ENCODE measurements at regions not wholly inside any gene's neighbourhood (a gene's known extent, or its start where the extent isn't known, plus 50 kb on each side); places are given as distances from the start of the nearest gene placed in this dataset.
"Not testable (repeated sequence)": the region's sequence is repeated elsewhere in the genome, so short reads cannot be mapped to it uniquely, and the experiment has no call there.

DNA sequence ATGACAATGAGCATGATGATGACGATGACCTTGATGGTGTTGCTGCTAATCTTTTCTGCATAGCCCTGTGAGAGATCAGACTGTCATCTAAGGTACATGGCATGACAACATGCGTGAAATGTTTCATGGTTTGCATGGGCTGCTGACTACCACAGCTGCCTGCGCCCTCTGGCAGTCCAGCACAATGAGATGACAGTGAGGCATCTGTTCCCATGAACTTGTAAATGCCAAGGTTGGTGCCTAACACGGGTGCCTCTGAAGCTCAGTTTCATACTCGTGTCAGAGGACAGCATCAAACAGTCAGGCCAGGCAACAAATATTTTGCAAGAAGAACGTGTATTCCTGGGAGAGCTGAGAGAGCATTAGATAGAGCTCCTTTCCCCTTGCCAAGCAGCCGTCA is 122.0 kb upstream of the PRKCQ start:
- DNase-seq, result peak in 8 of 56 donors; percentile 4 to 40 (median 10)

GRCh38 chr10:6701289-6701688 is 121.2 kb upstream of the PRKCQ start:
- DNase-seq, result no peak

DNA sequence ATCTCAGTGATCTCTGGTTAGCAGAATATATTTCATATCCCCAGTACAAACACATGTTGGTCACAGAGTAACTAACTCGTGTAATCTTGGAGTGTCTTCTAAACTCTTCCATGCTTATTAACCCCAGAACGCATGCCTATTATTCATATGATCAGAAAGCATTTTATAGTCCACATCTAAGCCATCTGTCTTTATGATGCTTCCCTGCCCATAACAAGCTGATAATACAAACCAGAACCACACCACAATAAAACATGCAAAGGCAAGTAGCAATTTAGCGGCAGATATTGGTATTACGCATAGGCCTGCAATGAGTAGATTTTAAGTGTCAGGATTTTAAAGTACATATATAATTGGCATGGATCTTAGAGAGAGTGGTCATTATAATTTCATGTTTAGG is 120.0 kb upstream of the PRKCQ start:
- no peak for DNase-seq

GRCh38 chr10:6699336-6699735 is 119.3 kb upstream of the PRKCQ start:
- no peak for DNase-seq

DNA sequence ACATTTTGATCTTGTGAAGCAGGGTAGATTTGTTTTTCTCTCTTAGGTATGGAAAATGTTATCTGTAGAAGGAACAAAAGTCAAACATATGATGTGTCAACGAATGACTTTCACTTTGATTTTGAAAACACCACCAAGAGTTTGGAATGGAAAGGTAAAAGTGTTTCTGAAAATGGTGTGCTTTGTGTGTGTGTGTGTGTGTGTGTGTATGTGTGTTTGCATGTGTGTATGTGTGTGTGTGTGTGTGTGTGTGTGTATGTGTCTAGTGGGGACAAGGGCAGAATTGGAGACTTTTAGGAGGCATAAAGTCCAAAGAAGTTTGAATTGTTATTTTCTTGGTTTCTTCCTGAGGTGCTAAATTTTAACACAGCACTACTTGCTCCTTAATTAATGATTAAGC is 115.4 kb upstream of the PRKCQ start:
- no peak for DNase-seq

DNA sequence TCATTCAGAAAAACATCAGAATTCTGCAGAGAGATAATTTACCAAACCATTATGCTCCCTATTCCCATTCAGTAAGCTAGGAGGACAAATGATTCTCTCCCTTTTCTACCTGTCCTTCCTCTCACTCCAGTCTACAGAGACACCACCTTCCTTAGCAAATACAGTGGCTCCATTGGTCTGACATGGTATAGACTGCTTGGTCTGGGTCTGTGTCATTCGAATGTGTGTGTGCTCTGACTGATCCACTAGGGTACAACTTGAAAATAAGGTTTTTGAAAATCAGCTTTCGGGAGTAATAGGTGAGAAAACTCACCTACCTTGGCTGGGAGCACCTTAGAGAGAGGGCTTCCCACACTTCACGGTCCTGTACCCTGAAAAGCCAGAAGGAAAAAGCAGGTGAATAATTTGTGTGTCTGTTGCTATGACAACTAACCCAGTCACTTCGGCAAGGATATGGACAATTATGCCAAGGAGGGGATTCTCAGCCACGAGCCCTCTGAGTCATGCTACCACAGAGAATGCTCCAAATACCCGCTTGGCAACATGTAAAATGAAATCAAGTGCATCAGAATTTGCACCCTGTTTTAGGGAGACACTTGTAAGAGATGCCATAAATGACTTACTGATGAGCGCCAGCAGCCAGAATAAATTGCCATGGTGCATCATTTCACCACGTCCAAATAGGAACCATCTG is 114.5 kb upstream of the PRKCQ start:
- peak in 1 of 56 donors; percentile 5 for DNase-seq

- DNase-seq, result no peak
These were observed 112.8 kb upstream of the PRKCQ start for GRCh38 chr10:6692856-6693255.

DNA sequence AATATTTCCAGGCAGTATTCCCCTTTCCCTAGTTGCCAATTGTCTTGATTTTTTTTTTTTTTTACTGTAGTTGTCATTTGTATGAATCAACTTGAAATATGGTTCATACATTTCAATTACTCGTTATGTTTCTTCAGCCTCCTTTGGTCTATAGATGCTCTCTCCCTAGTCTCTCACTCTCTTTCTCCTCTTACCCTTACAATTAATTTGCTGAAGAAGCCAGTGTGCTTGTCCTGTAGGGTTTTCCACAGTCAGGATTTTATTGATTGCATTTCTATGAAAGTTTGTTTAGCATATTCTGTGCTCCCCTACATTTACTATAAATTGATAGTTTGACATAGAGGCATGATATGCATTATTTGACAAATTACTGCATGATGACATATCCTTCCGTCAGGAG is 112.0 kb upstream of the PRKCQ start:
- no peak for DNase-seq

- no peak for DNase-seq
These were observed 109.0 kb upstream of the PRKCQ start for GRCh38 chr10:6689036-6689435.

- no peak for DNase-seq
These were observed 100.7 kb upstream of the PRKCQ start for GRCh38 chr10:6680735-6681134.

DNA sequence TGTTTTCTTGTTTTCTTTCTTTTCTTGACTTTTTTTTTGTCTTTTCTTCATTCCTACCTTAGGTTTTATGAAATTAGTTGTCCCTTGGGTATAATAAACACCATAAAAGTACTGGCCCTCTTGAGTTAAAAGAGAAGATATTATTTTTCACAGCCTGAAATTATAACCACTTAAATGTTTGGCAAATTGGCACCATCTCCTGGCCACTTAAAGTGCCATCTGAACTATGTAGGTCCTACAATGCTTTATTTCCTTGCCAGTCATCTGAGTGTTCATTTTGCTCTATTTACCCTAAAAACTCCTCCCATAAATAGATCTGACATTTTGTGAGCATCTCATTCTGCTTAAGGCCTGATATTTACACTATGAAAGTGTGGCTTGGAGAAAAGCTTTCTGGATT is 98.9 kb upstream of the PRKCQ start:
- DNase-seq, result no peak

- peak in 31 of 56 donors; percentile 1 to 71 (median 30) for DNase-seq
These were observed 98.2 kb upstream of the PRKCQ start for GRCh38 chr10:6678211-6678803.

DNA sequence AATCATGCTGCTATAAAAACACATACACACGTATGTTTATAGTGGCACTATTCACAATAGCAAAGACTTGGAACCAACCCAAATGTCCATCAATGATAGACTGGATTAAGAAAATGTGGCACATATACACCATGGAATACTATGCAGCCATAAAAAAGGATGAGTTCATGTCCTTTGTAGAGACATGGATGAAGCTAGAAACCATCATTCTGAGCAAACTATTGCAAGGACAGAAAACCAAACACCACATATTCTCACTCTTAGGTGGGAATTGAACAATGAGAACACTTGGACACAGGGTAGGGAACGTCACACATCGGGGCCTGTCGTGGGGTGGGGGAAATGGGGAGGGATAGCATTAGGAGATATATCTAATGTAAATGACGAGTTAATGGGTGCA is 97.1 kb upstream of the PRKCQ start:
- DNase-seq, result not testable (repeated sequence)

DNA sequence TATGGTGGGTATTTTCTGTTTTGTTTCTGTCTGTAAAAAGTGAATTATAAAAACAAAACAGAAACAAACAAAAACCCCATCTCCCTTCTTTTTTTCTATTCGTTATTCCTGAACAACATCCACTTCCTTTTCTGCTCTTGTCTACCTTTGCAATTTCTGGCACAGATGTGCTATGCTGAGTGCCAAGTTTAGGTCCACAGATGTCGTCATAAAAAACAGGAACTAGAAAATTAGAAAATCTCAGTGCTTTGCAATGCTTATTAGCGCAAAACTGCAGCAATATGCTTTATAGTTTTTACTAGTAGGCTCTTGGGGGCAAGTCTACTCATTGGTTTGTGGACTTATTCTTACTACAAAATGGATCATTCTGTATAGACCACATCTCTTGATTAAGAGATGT is 94.2 kb upstream of the PRKCQ start:
- DNase-seq, result no peak

GRCh38 chr10:6671976-6672375 is 91.9 kb upstream of the PRKCQ start:
- no peak for DNase-seq

- peak in 4 of 56 donors; percentile 3 to 33 (median 18) for DNase-seq
These were observed 89.3 kb upstream of the PRKCQ start for GRCh38 chr10:6669269-6669859.

- DNase-seq, result peak in 28 of 56 donors; percentile 1 to 73 (median 16)
These were observed 87.7 kb upstream of the PRKCQ start for GRCh38 chr10:6667679-6668270.

DNA sequence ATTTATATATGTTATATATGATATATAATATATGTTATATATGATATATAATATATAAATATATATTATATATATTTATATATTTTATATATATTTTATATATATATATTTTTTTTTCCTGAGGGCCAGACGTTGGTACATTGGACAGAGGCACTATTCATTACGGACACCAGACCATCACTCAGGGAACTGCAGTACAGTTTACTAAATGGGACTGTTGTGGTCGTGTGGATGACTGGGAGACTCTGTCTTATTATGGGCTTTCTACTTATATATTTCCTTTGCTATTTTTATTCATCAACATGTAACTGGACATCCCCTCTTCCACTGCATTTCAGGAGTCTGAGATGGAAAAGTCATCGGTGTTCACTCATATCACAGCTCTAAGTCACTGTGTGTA is 87.1 kb upstream of the PRKCQ start:
- DNase-seq, result no peak

GRCh38 chr10:6665847-6666246 is 85.8 kb upstream of the PRKCQ start:
- DNase-seq, result no peak

DNA sequence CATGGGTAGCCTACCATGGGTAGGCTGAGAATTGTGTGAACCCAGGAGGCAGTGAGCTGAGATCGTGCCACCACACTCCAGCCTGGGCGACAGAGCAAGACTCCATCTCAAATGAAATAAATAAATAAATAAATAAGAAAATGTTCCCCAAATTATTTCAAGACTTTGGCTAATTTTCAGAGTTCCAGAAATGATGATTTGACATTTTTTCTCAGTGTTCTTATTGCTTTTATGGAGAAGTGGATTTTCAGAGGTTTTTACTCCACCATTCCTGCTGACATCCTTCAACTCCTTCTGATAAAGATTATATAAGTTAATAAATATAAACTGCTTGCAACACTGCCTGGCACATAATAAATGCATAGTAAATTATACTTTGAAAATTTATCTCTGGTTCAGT is 80.4 kb upstream of the PRKCQ start:
- DNase-seq, result no peak

- no peak for DNase-seq
These were observed 79.4 kb upstream of the PRKCQ start for GRCh38 chr10:6659451-6659850.

- DNase-seq, result no peak
These were observed 77.6 kb upstream of the PRKCQ start for GRCh38 chr10:6657669-6658068.

DNA sequence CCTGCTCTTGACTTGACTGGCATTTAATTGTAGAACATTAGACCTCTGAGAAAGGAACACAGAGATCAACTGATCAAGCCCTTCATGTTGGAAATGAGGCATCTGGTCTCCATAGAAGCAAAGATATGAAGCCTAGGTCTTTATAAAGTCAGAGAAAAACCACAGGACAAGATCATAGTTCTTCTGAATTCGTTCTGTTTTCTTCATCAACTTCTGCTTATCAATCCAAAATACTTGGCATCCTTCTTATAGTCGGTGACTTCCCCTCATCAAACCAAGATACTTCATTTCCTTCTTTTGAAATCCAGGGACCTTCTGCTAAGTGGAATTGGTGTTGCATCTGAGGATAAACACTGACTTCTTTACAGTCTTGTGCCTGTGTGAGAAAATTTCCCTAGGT is 77.1 kb upstream of the PRKCQ start:
- no peak for DNase-seq

Measured in nucleus accumbens (tissue), 56 donors.